Gastroesophageal sphincter (tissue), 3 donors: ENCODE measurements at regions not wholly inside any gene's neighbourhood (a gene's known extent, or its start where the extent isn't known, plus 50 kb on each side); places are given as distances from the start of the nearest gene placed in this dataset.

Experiments used
- EP300 ChIP-seq: sonication (generic); formaldehyde crosslinking; IDR thresholded peaks from one replicate; pipeline ENCODE4 v1.6.1; 2017; ENCODE audit warnings: antibody characterized with exemption, mild to moderate bottlenecking
- POLR2A ChIP-seq, 2 donors: fragments of 450-650 bp; IDR thresholded peaks; one replicate each; pipeline ENCODE4 v1.6.1; 2017; ENCODE audit warnings: antibody characterized with exemption in 2 of 2, mild to moderate bottlenecking in 2 of 2, moderate library complexity in 1 of 2
- POLR2AphosphoS5 ChIP-seq: sonication (generic); formaldehyde crosslinking; IDR thresholded peaks from one replicate; pipeline ENCODE4 v1.6.1; 2017; ENCODE audit warnings: antibody characterized with exemption
- TF ChIP-seq, protein P1 (sequence below), 4 experiments: fragments of 200-600 bp in 2 of 4; fragments of 450-650 bp in 2 of 4; sonication (generic) in 1 of 4; IDR thresholded peaks; one replicate each; pipeline ENCODE4 v1.5.1; 2017 to 2019; ENCODE audit warnings: antibody characterized with exemption in 4 of 4, mild to moderate bottlenecking in 2 of 4, moderate library complexity in 2 of 4

DNA sequence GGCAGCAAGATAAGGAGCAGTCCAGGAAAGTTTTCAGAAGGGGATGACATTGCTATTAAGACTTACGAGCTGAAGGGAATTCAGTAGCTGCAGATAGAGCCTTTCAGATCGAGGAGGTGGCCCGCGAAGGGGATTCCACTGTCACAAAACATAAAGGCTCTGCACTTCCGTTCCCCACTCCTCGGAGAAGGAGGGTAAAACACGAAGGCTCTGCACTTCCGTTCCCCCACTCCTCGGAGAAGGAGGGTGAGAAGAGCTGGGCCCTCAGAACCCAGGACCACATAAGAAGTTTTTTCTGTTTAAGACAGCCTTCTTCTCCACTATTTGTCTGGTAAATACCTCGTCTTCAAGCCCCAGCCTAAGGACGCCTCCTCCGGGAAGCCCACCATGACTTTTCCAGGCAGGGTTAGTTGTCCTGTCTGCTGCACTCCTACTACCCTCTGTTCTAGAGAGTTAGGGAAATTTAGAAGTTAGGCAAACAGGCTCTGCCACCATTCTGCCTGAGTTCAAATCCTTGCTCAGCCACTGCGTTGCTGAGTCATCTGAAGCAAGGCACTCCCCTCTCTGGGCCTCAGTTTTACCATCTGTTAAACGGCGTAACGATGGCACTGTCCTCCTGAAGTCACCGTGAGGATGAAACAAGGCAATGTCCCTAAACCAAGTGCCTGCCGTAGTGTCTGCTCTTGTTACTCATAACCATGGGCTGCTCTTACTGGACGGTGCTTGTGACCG, 134.1 kb upstream of the HES1 start:
- TF ChIP-seq, protein P1, sequence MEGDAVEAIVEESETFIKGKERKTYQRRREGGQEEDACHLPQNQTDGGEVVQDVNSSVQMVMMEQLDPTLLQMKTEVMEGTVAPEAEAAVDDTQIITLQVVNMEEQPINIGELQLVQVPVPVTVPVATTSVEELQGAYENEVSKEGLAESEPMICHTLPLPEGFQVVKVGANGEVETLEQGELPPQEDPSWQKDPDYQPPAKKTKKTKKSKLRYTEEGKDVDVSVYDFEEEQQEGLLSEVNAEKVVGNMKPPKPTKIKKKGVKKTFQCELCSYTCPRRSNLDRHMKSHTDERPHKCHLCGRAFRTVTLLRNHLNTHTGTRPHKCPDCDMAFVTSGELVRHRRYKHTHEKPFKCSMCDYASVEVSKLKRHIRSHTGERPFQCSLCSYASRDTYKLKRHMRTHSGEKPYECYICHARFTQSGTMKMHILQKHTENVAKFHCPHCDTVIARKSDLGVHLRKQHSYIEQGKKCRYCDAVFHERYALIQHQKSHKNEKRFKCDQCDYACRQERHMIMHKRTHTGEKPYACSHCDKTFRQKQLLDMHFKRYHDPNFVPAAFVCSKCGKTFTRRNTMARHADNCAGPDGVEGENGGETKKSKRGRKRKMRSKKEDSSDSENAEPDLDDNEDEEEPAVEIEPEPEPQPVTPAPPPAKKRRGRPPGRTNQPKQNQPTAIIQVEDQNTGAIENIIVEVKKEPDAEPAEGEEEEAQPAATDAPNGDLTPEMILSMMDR (IDR thresholded peaks at IDR 0.05): no peak
- TF ChIP-seq POLR2A (IDR thresholded peaks at IDR 0.05) (no peak), EP300 (no peak), POLR2AphosphoS5 (no peak)
